ENCODE measurements at regions not wholly inside any gene's neighbourhood (a gene's known extent, or its start where the extent isn't known, plus 50 kb on each side); places are given as distances from the start of the nearest gene placed in this dataset.

DNA sequence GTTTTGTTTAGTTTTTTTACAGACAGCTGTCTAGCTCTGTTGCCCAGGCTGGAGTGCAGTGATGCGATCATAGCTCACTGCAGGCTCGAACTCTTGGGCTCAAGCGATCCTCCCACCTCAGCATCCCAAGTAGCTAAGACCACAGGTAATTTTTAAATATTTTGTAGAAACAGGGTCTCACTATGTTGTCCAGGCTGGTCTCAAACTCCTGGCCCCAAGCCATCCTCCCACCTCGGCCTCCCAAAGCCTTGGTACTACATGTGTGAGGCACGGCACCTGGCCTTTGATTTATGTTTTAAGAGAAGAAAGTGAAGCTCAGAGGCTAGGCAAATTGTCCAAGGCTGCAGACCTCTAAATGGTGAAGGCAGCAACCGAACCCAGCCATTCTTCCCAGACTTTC lies 98.6 kb upstream of the SVIL start:
- no peaks in the 10 kb centered on the region for H3K9me3 ChIP-seq (ENCODE audit: control insufficient read depth in 2 of 3, low read length in 3 of 3)
- ChIA-PET POLR2A (interaction anchor here (1.1 to 1.2 kb wide), 2 partner anchors 44 to 52 kb away, joined by 3 to 5 read pairs; no protein-coding TSS in a partner anchor), CTCF (interaction anchor here (1.1 to 1.8 kb wide), 2 partner anchors 76 to 142 kb away, joined by 3 to 7 read pairs; no protein-coding TSS in a partner anchor)
- H3K4me1 ChIP-seq (ENCODE audit: control insufficient read depth in 2 of 2, insufficient read depth in 2 of 2, low read length in 2 of 2), result peaks cover 3 to 24% of the 10 kb centered on the region in 2 donors
- Mint-ChIP-seq H3K27ac (no peak overlapping the region), H3K4me3 (peak overlapping the region in 9 of 10 donors; percentile 39 to 97 (median 92)), H3K27me3 (peaks cover 0 to 24% (median 0%) of the 10 kb centered on the region in 5 donors), H3K4me1 (peaks cover 25 to 69% (median 60%) of the 10 kb centered on the region in 7 donors), H3K36me3 (peaks cover 0 to 25% (median 13%) of the 10 kb centered on the region in 5 donors), H3K9me3 (peaks cover 0 to 3% (median 0%) of the 10 kb centered on the region in 11 donors)
- ATAC-seq (no peak), DNase-seq (no peak)
- no peak overlapping the region for H3K27ac ChIP-seq (ENCODE audit: low read depth, low read length)
- peaks cover 0 to 6% (median 0%) of the 10 kb centered on the region in 3 experiments for H3K36me3 ChIP-seq (ENCODE audit: control insufficient read depth in 2 of 3, insufficient read depth in 3 of 3, low read length in 3 of 3)
- H3K4me3 ChIP-seq (ENCODE audit: low read length), result no peak overlapping the region
- intact Hi-C loops (cut with micrococcal nuclease), result loop anchor here in 1 of 2 donors (10.0 kb wide), 1 partner anchor 1059 kb away; the partner anchor contains the start of gene BAMBI
- H3K27me3 ChIP-seq (ENCODE audit: control insufficient read depth in 2 of 2, insufficient read depth in 2 of 2, low read length in 2 of 2), result no peaks in the 10 kb centered on the region

DNA sequence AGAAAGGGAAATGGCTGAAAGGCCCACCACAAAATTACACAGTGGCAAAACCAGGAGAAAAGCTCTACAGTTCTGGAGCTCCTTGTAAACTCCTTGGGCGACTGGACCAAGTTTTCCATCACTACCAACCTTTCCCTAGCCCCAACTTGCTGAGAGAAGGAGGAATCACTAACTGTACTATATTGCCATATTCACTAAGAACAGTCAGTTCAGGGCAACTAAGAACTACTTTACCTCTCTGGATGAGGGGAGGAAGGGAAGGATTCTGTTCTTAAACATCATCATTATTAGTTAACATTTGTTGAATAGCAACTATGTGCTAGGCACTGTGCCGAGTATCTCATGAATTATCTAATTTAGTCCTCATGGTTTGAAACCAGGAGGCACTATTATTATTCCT lies 98.1 kb upstream of the SVIL start:
- no peak for ATAC-seq
- CTCF ChIA-PET, result interaction anchor here (0.5 to 1.8 kb wide), 4 partner anchors 38 to 142 kb away, joined by 3 to 7 read pairs (median 3); no protein-coding TSS in a partner anchor
- Mint-ChIP-seq H3K36me3 (peaks cover 0 to 29% (median 13%) of the 10 kb centered on the region in 5 donors), H3K4me3 (peak overlapping the region in 9 of 10 donors; percentile 39 to 97 (median 92)), H3K27me3 (peaks cover 0 to 22% (median 0%) of the 10 kb centered on the region in 5 donors), H3K4me1 (peaks cover 25 to 73% (median 64%) of the 10 kb centered on the region in 7 donors), H3K9me3 (peaks cover 0 to 3% (median 0%) of the 10 kb centered on the region in 11 donors), H3K27ac (no peak overlapping the region)
- H3K36me3 ChIP-seq (ENCODE audit: control insufficient read depth in 2 of 3, insufficient read depth in 3 of 3, low read length in 3 of 3), result peaks cover 0 to 6% (median 0%) of the 10 kb centered on the region in 3 experiments
- POLR2A ChIA-PET, result interaction anchor here (1.1 to 1.2 kb wide), 2 partner anchors 44 to 51 kb away, joined by 3 to 5 read pairs; no protein-coding TSS in a partner anchor
- H3K27ac ChIP-seq (ENCODE audit: low read depth, low read length), result no peak overlapping the region
- H3K9me3 ChIP-seq (ENCODE audit: control insufficient read depth in 2 of 3, low read length in 3 of 3), result no peaks in the 10 kb centered on the region
- H3K4me3 ChIP-seq (ENCODE audit: low read length), result no peak overlapping the region
- H3K27me3 ChIP-seq (ENCODE audit: control insufficient read depth in 2 of 2, insufficient read depth in 2 of 2, low read length in 2 of 2), result no peaks in the 10 kb centered on the region
- intact Hi-C loops (cut with micrococcal nuclease), result loop anchor here in 1 of 2 donors (10.0 kb wide), 1 partner anchor 1058 kb away; the partner anchor contains the start of gene BAMBI
- peaks cover 3 to 24% of the 10 kb centered on the region in 2 donors for H3K4me1 ChIP-seq (ENCODE audit: control insufficient read depth in 2 of 2, insufficient read depth in 2 of 2, low read length in 2 of 2)
- DNase-seq, result no peak

DNA sequence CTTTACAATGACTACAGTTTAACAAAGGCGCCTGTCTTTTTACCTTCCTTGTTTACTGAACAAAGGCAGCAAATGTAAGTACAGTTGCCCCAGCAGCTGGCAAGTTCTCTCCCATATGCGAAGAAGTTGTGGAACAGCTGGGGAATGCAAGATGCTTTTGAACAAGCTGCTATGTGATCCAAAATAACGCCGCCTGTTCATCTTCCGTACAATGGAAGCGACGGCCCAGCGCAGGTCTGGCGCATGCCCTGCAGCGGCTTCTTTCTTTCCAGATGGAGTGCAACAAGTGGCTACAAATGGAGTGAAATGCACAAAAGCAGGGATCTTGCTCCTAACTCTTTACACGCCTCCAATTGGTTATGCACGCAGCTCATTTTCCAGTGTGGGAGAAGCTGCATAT lies 97.0 kb upstream of the SVIL start:
- Histone ChIP-seq H3K27ac (ENCODE audit: low read depth, low read length) (no peak overlapping the region), H3K36me3 (ENCODE audit: control insufficient read depth in 2 of 3, insufficient read depth in 3 of 3, low read length in 3 of 3) (peaks cover 0 to 6% (median 0%) of the 10 kb centered on the region in 3 experiments), H3K27me3 (ENCODE audit: control insufficient read depth in 2 of 2, insufficient read depth in 2 of 2, low read length in 2 of 2) (no peaks in the 10 kb centered on the region), H3K4me3 (ENCODE audit: low read length) (no peak overlapping the region), H3K4me1 (ENCODE audit: control insufficient read depth in 2 of 2, insufficient read depth in 2 of 2, low read length in 2 of 2) (peaks cover 3 to 24% of the 10 kb centered on the region in 2 donors), H3K9me3 (ENCODE audit: control insufficient read depth in 2 of 3, low read length in 3 of 3) (no peaks in the 10 kb centered on the region)
- Mint-ChIP-seq H3K4me3 (peak overlapping the region in 5 of 10 donors; percentile 6 to 97 (median 48)), H3K36me3 (peaks cover 0 to 30% (median 17%) of the 10 kb centered on the region in 5 donors), H3K27ac (no peak overlapping the region), H3K4me1 (peaks cover 22 to 80% (median 71%) of the 10 kb centered on the region in 7 donors), H3K27me3 (peaks cover 0 to 12% (median 0%) of the 10 kb centered on the region in 5 donors), H3K9me3 (peaks cover 0 to 3% (median 0%) of the 10 kb centered on the region in 11 donors)
- ATAC-seq, result no peak
- CTCF ChIA-PET, result no interaction called here
- POLR2A ChIA-PET, result interaction anchor here (1.2 kb wide), 1 partner anchor 16 kb away, joined by 3 read pairs; no protein-coding TSS in a partner anchor
- no peak for DNase-seq
- intact Hi-C loops (cut with micrococcal nuclease), result loop anchor here (2.0 to 10.0 kb wide), 2 partner anchors 17 to 1057 kb away; partner anchors contain the start of gene BAMBI (in 1 of the 2)

DNA sequence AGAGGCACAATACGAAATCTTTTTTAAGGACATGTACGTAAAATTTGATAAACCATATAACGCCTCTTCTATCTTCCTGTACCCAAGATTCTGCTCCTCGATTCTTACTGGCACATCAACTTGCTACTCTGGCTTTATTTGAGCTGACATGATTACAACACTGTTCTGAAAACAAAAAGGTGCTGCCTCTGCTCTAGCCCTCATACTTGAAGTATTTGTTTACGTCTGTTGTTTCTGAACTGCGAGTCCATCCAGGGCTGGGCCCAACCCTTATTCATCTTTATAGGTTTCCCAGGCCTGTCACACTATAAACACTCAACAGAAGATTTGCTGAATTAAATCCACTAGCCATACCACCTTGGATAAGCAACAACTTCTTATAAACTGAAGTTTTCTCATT lies 96.2 kb upstream of the SVIL start:
- peaks cover 0 to 3% (median 0%) of the 10 kb centered on the region in 11 donors for H3K9me3 Mint-ChIP-seq
- Histone ChIP-seq H3K4me3 (ENCODE audit: low read length) (no peak overlapping the region), H3K36me3 (ENCODE audit: control insufficient read depth in 2 of 3, insufficient read depth in 3 of 3, low read length in 3 of 3) (peaks cover 0 to 6% (median 0%) of the 10 kb centered on the region in 3 experiments), H3K27ac (ENCODE audit: low read depth, low read length) (no peak overlapping the region), H3K9me3 (ENCODE audit: control insufficient read depth in 2 of 3, low read length in 3 of 3) (no peaks in the 10 kb centered on the region), H3K27me3 (ENCODE audit: control insufficient read depth in 2 of 2, insufficient read depth in 2 of 2, low read length in 2 of 2) (no peaks in the 10 kb centered on the region), H3K4me1 (ENCODE audit: control insufficient read depth in 2 of 2, insufficient read depth in 2 of 2, low read length in 2 of 2) (peaks cover 3 to 25% of the 10 kb centered on the region in 2 donors)
- H3K4me3 Mint-ChIP-seq, result peak overlapping the region in 5 of 10 donors; percentile 0 to 97 (median 2)
- ChIA-PET CTCF (interaction anchor here (0.8 kb wide), 1 partner anchor 143 kb away, joined by 3 read pairs; no protein-coding TSS in a partner anchor), POLR2A (interaction anchor here (1.0 kb wide), 1 partner anchor 11 kb away, joined by 3 read pairs; no protein-coding TSS in a partner anchor)
- ATAC-seq (no peak), DNase-seq (no peak)
- peaks cover 0 to 12% (median 0%) of the 10 kb centered on the region in 5 donors for H3K27me3 Mint-ChIP-seq
- H3K27ac Mint-ChIP-seq, result peak overlapping the region in 7 of 9 donors; percentile 4 to 69 (median 46)
- peaks cover 0 to 30% (median 17%) of the 10 kb centered on the region in 5 donors for H3K36me3 Mint-ChIP-seq
- peaks cover 22 to 88% (median 74%) of the 10 kb centered on the region in 7 donors for H3K4me1 Mint-ChIP-seq
- intact Hi-C loops (cut with micrococcal nuclease), result loop anchor here (2.0 to 10.0 kb wide), 2 partner anchors 16 to 1056 kb away; partner anchors contain the start of gene BAMBI (in 1 of the 2)

DNA sequence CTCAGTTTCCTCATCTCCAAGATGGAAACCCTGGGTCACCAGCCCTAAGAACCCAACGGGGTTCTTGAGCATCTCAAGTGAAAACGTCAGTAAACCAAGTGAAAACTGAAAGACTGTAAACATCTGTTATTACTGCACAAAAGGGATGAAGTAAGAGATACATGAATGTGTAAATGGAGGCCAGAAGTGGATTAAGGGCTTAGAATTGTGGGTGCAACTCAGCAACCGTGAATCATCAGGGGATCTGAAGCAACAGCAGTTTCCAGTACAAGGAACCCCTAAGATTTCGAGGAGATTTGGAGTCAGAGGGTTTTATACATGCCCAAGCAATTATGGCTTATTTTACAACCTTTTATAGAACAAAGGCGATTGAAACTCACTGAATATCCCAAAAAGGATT lies 95.7 kb upstream of the SVIL start:
- DNase-seq (no peak), ATAC-seq (no peak)
- no peaks in the 10 kb centered on the region for H3K9me3 ChIP-seq (ENCODE audit: control insufficient read depth in 2 of 3, low read length in 3 of 3)
- H3K27me3 ChIP-seq (ENCODE audit: control insufficient read depth in 2 of 2, insufficient read depth in 2 of 2, low read length in 2 of 2), result no peaks in the 10 kb centered on the region
- ChIA-PET CTCF (interaction anchor here (0.8 kb wide), 1 partner anchor 142 kb away, joined by 3 read pairs; no protein-coding TSS in a partner anchor), POLR2A (interaction anchor here (1.0 kb wide), 1 partner anchor 10 kb away, joined by 3 read pairs; no protein-coding TSS in a partner anchor)
- peak overlapping the region in 2 of 10 donors; percentile 1 to 97 for H3K4me3 Mint-ChIP-seq
- H3K4me3 ChIP-seq (ENCODE audit: low read length), result no peak overlapping the region
- intact Hi-C loops (cut with micrococcal nuclease), result loop anchor here (2.0 to 10.0 kb wide), 2 partner anchors 16 to 1056 kb away; partner anchors contain the start of gene BAMBI (in 1 of the 2)
- H3K27me3 Mint-ChIP-seq, result peaks cover 0 to 12% (median 0%) of the 10 kb centered on the region in 5 donors
- H3K27ac ChIP-seq (ENCODE audit: low read depth, low read length), result no peak overlapping the region
- H3K27ac Mint-ChIP-seq, result peak overlapping the region in 3 of 9 donors; percentile 36 to 64 (median 36)
- peaks cover 22 to 93% (median 76%) of the 10 kb centered on the region in 7 donors for H3K4me1 Mint-ChIP-seq
- peaks cover 3 to 30% of the 10 kb centered on the region in 2 donors for H3K4me1 ChIP-seq (ENCODE audit: control insufficient read depth in 2 of 2, insufficient read depth in 2 of 2, low read length in 2 of 2)
- peaks cover 0 to 6% (median 0%) of the 10 kb centered on the region in 3 experiments for H3K36me3 ChIP-seq (ENCODE audit: control insufficient read depth in 2 of 3, insufficient read depth in 3 of 3, low read length in 3 of 3)
- H3K9me3 Mint-ChIP-seq, result peaks cover 0 to 3% (median 0%) of the 10 kb centered on the region in 11 donors
- peaks cover 0 to 30% (median 17%) of the 10 kb centered on the region in 5 donors for H3K36me3 Mint-ChIP-seq

DNA sequence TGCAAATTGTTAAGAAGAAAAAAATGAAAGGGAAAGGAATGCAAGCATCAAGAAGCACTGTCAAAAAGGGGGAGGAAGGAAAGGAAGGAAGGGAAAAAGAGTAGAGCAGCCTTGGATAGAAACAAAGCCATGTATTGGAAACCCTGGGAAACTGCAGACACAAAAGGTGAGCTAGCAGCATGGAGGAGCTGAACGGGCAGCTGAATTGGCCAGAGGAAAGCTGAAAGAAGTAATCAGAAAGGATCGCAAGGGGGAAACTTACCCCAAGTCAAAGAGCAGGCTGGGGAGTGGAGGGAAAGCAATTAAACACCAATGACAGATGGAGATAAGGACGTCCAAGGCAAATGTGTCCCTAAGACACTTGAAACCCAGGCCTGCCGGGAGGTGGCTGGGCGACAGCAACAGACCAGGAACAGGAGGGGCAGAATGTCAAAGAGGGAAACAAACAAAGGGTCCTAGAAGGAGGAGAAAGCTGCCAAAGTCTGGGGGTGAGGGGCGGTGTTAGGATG lies 93.8 kb upstream of the SVIL start:
- Histone ChIP-seq H3K27me3 (ENCODE audit: control insufficient read depth in 2 of 2, insufficient read depth in 2 of 2, low read length in 2 of 2) (no peaks in the 10 kb centered on the region), H3K4me3 (ENCODE audit: low read length) (no peak overlapping the region), H3K27ac (ENCODE audit: low read depth, low read length) (no peak overlapping the region), H3K36me3 (ENCODE audit: control insufficient read depth in 2 of 3, insufficient read depth in 3 of 3, low read length in 3 of 3) (no peaks in the 10 kb centered on the region), H3K4me1 (ENCODE audit: control insufficient read depth in 2 of 2, insufficient read depth in 2 of 2, low read length in 2 of 2) (peaks cover 0 to 34% of the 10 kb centered on the region in 2 donors), H3K9me3 (ENCODE audit: control insufficient read depth in 2 of 3, low read length in 3 of 3) (no peaks in the 10 kb centered on the region)
- H3K27me3 Mint-ChIP-seq, result peaks cover 0 to 5% (median 0%) of the 10 kb centered on the region in 5 donors
- H3K4me3 Mint-ChIP-seq, result peak overlapping the region in 4 of 10 donors; percentile 12 to 43 (median 30)
- ChIA-PET POLR2A (no interaction called here), CTCF (no interaction called here)
- intact Hi-C loops (cut with micrococcal nuclease), result no loop called here
- DNase-seq, result no peak
- H3K36me3 Mint-ChIP-seq, result peaks cover 0 to 30% (median 17%) of the 10 kb centered on the region in 5 donors
- peaks cover 17 to 97% (median 78%) of the 10 kb centered on the region in 7 donors for H3K4me1 Mint-ChIP-seq
- ATAC-seq, result no peak
- H3K9me3 Mint-ChIP-seq, result peaks cover 0 to 3% (median 0%) of the 10 kb centered on the region in 11 donors
- peak overlapping the region in 4 of 9 donors; percentile 24 to 77 (median 66) for H3K27ac Mint-ChIP-seq
